ENCODE measurements at regions not wholly inside any gene's neighbourhood (a gene's known extent, or its start where the extent isn't known, plus 50 kb on each side); places are given as distances from the start of the nearest gene placed in this dataset.

- Histone ChIP-seq H3K4me3 (no peak overlapping the region), H3K36me3 (no peaks in the 10 kb centered on the region), H3K27ac (no peak overlapping the region), H3K9me3 (no peaks in the 10 kb centered on the region), H3K27me3 (ENCODE audit: low read depth) (no peaks in the 10 kb centered on the region), H3K4me1 (no peaks in the 10 kb centered on the region)
- intact Hi-C loops (cut with DNase I), result no loop called here
- ATAC-seq (no peak), DNase-seq (no peak)
- TF ChIP-seq CTCF (IDR thresholded peaks at IDR 0.05), result no peak
Observed at GRCh38 chr21:34221331-34222030, 142.3 kb upstream of the KCNE2 start.

- Histone ChIP-seq H3K27ac (no peak overlapping the region), H3K36me3 (no peaks in the 10 kb centered on the region), H3K4me3 (no peak overlapping the region), H3K9me3 (no peaks in the 10 kb centered on the region), H3K4me1 (no peaks in the 10 kb centered on the region), H3K27me3 (ENCODE audit: low read depth) (no peaks in the 10 kb centered on the region)
- TF ChIP-seq CTCF (IDR thresholded peaks at IDR 0.05), result no peak
- ATAC-seq (no peak), DNase-seq (no peak)
- intact Hi-C loops (cut with DNase I), result no loop called here
Observed at GRCh38 chr21:34222031-34222335, 141.8 kb upstream of the KCNE2 start.

GRCh38 chr21:34223376-34223775 is 140.4 kb upstream of the KCNE2 start:
- intact Hi-C loops (cut with DNase I), result no loop called here
- no peak overlapping the region for H3K27ac ChIP-seq
- ATAC-seq (no peak), DNase-seq (no peak)
- no peaks in the 10 kb centered on the region for H3K9me3 ChIP-seq
- no peaks in the 10 kb centered on the region for H3K27me3 ChIP-seq (ENCODE audit: low read depth)
- no peaks in the 10 kb centered on the region for H3K4me1 ChIP-seq
- H3K36me3 ChIP-seq, result no peaks in the 10 kb centered on the region
- H3K4me3 ChIP-seq, result no peak overlapping the region
- TF ChIP-seq CTCF (IDR thresholded peaks at IDR 0.05), result no peak

GRCh38 chr21:34227386-34227852 is 136.4 kb upstream of the KCNE2 start:
- no peak overlapping the region for H3K27ac ChIP-seq
- no peak for ATAC-seq
- H3K27me3 ChIP-seq (ENCODE audit: low read depth), result no peaks in the 10 kb centered on the region
- H3K4me1 ChIP-seq, result no peaks in the 10 kb centered on the region
- H3K9me3 ChIP-seq, result no peaks in the 10 kb centered on the region
- DNase-seq, result no peak
- no peaks in the 10 kb centered on the region for H3K36me3 ChIP-seq
- TF ChIP-seq CTCF (IDR thresholded peaks at IDR 0.05), result no peak
- no peak overlapping the region for H3K4me3 ChIP-seq
- intact Hi-C loops (cut with DNase I), result no loop called here

GRCh38 chr21:34228792-34229191 is 135.0 kb upstream of the KCNE2 start:
- DNase-seq, result no peak
- Histone ChIP-seq H3K4me3 (no peak overlapping the region), H3K27ac (no peak overlapping the region), H3K36me3 (no peaks in the 10 kb centered on the region), H3K9me3 (no peaks in the 10 kb centered on the region), H3K27me3 (ENCODE audit: low read depth) (no peaks in the 10 kb centered on the region), H3K4me1 (no peaks in the 10 kb centered on the region)
- no peak for ATAC-seq
- no peak for TF ChIP-seq CTCF (IDR thresholded peaks at IDR 0.05)
- intact Hi-C loops (cut with DNase I), result no loop called here

Measured in lower lobe of right lung (tissue), 2 donors.